ENCODE measurements at regions not wholly inside any gene's neighbourhood (a gene's known extent, or its start where the extent isn't known, plus 50 kb on each side); places are given as distances from the start of the nearest gene placed in this dataset.

- H3K36me3 Mint-ChIP-seq (ENCODE audit: low read depth): no peaks in the 10 kb centered on the region
- intact Hi-C loops (cut with micrococcal nuclease): no loop called here
- ATAC-seq (no peak), DNase-seq (no peak)
- CTCF ChIA-PET: no interaction called here
- no peak overlapping the region for H3K27ac Mint-ChIP-seq
- H3K27me3 Mint-ChIP-seq: no peaks in the 10 kb centered on the region
- no peak overlapping the region for H3K4me3 Mint-ChIP-seq
- TF ChIP-seq, protein P1, sequence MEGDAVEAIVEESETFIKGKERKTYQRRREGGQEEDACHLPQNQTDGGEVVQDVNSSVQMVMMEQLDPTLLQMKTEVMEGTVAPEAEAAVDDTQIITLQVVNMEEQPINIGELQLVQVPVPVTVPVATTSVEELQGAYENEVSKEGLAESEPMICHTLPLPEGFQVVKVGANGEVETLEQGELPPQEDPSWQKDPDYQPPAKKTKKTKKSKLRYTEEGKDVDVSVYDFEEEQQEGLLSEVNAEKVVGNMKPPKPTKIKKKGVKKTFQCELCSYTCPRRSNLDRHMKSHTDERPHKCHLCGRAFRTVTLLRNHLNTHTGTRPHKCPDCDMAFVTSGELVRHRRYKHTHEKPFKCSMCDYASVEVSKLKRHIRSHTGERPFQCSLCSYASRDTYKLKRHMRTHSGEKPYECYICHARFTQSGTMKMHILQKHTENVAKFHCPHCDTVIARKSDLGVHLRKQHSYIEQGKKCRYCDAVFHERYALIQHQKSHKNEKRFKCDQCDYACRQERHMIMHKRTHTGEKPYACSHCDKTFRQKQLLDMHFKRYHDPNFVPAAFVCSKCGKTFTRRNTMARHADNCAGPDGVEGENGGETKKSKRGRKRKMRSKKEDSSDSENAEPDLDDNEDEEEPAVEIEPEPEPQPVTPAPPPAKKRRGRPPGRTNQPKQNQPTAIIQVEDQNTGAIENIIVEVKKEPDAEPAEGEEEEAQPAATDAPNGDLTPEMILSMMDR (IDR thresholded peaks at IDR 0.05): no peak
- H3K9me3 Mint-ChIP-seq: peaks cover 3% of the 10 kb centered on the region
- H3K4me1 Mint-ChIP-seq (ENCODE audit: low read depth): no peaks in the 10 kb centered on the region
- POLR2A ChIA-PET: no interaction called here
These were observed 583.0 kb downstream of the BCOR start for GRCh38 chrX:39514801-39515200.

- H3K36me3 Mint-ChIP-seq (ENCODE audit: low read depth): no peaks in the 10 kb centered on the region
- intact Hi-C loops (cut with micrococcal nuclease): no loop called here
- peaks cover 2% of the 10 kb centered on the region for H3K4me1 Mint-ChIP-seq (ENCODE audit: low read depth)
- H3K27me3 Mint-ChIP-seq: no peaks in the 10 kb centered on the region
- no peaks in the 10 kb centered on the region for H3K9me3 Mint-ChIP-seq
- DNase-seq: no peak
- TF ChIP-seq, protein P1 (IDR thresholded peaks at IDR 0.05): no peak
- POLR2A ChIA-PET: no interaction called here
- ATAC-seq: no peak
- no peak overlapping the region for H3K27ac Mint-ChIP-seq
- H3K4me3 Mint-ChIP-seq: no peak overlapping the region
- CTCF ChIA-PET: no interaction called here
These were observed 581.3 kb downstream of the BCOR start for GRCh38 chrX:39516427-39516841.

DNA sequence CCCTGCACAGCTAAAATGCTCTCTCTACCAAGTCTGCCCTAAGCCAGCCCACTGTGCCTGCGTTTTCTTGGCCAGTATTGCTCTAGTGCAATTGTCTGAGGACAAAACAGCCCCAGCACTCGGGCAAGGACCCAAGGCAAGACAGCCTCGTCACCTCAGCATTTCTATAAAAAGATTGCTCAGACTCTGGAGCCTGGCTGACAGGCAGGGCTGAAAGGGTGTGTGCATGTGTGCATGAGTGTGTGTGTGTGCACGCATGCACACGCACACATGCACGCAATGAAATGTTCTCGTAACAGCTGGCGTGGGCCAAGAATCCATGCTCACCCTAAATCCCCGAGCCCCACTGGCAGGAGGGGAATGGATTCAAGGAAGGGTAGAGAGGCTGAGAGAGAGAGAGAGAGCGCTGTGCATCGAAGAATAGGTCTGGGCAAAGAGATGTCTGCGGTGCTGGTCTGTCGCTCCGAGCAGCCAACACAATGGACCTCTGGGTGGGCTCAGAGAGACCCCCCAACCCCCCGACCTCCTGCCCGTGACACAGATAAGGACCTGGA lies 579.2 kb downstream of the BCOR start:
- no peaks in the 10 kb centered on the region for H3K36me3 Mint-ChIP-seq (ENCODE audit: low read depth)
- ChIA-PET CTCF (no interaction called here), POLR2A (no interaction called here)
- H3K4me1 Mint-ChIP-seq (ENCODE audit: low read depth): peaks cover 2% of the 10 kb centered on the region
- intact Hi-C loops (cut with micrococcal nuclease): no loop called here
- H3K27ac Mint-ChIP-seq: no peak overlapping the region
- H3K4me3 Mint-ChIP-seq: no peak overlapping the region
- DNase-seq (no peak), ATAC-seq (no peak)
- TF ChIP-seq, protein P1 (IDR thresholded peaks at IDR 0.05): no peak
- no peaks in the 10 kb centered on the region for H3K27me3 Mint-ChIP-seq
- H3K9me3 Mint-ChIP-seq: no peaks in the 10 kb centered on the region

GRCh38 chrX:39519030-39519488 lies 578.7 kb downstream of the BCOR start:
- CTCF ChIA-PET: no interaction called here
- Mint-ChIP-seq H3K9me3 (no peaks in the 10 kb centered on the region), H3K4me3 (no peak overlapping the region), H3K4me1 (ENCODE audit: low read depth) (peaks cover 2% of the 10 kb centered on the region), H3K36me3 (ENCODE audit: low read depth) (no peaks in the 10 kb centered on the region), H3K27ac (no peak overlapping the region), H3K27me3 (no peaks in the 10 kb centered on the region)
- intact Hi-C loops (cut with micrococcal nuclease): no loop called here
- TF ChIP-seq, protein P1 (IDR thresholded peaks at IDR 0.05): no peak
- ATAC-seq: no peak
- POLR2A ChIA-PET: no interaction called here
- DNase-seq: no peak

DNA sequence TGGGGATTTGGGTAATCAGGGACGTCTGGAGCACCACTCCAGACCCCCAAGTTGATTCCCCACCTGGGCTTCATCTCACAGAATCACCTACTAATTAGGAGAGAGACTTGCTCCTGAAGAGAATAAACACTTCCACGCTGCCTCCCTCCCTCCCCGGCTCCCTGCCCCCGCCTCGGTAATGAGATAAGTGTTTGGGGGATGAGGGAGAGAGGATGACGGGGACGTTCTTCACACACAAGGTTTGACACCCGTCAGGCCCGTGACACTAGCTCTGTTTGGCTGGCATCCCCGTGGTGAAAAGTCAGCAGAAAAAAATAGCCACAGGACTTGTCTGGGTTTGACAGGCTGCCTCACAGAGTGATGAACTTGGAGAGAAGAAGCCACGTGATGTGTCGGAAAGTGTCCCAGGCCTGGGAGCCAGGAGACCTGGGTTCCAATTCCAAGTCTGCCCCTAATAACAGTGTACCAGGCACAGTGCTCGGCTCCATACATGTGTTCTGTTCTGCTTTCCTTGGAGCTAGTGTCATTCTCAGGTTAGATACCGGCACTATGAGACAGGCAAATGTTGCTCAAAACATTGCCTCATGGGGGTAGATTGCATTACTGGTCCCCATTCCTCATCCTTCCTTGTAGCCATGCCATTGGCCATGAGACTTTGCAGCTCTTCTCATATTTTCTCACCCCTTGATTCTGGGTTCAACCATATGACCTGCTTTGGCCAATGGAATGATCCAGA lies 578.0 kb downstream of the BCOR start:
- intact Hi-C loops (cut with micrococcal nuclease): no loop called here
- ChIA-PET CTCF (no interaction called here), POLR2A (no interaction called here)
- Mint-ChIP-seq H3K27ac (no peak overlapping the region), H3K4me3 (no peak overlapping the region), H3K4me1 (ENCODE audit: low read depth) (peaks cover 2% of the 10 kb centered on the region), H3K27me3 (no peaks in the 10 kb centered on the region), H3K36me3 (ENCODE audit: low read depth) (no peaks in the 10 kb centered on the region), H3K9me3 (no peaks in the 10 kb centered on the region)
- no peak for ATAC-seq
- DNase-seq: no peak
- TF ChIP-seq, protein P1 (IDR thresholded peaks at IDR 0.05): no peak
